ENCODE measurements at regions not wholly inside any gene's neighbourhood (a gene's known extent, or its start where the extent isn't known, plus 50 kb on each side); places are given as distances from the start of the nearest gene placed in this dataset.
"Not testable (repeated sequence)": the region's sequence is repeated elsewhere in the genome, so short reads cannot be mapped to it uniquely, and the experiment has no call there.

GRCh38 chr4:1547131-1547855 is 136.8 kb downstream of the FAM53A start:
- no peak for TF ChIP-seq EP300 (IDR thresholded peaks at IDR 0.05)
- no peak for TF ChIP-seq POLR2AphosphoS5 (IDR thresholded peaks at IDR 0.05)
- no peak for TF ChIP-seq CTCF (IDR thresholded peaks at IDR 0.05)
- no peak for TF ChIP-seq POLR2A (IDR thresholded peaks at IDR 0.05)
- 66 to 77% (median 75%) methylated on average over 15 to 19 of the region's 19 CpGs for WGBS, 5 donors
- H3K27ac ChIP-seq, result peak overlapping the region in 3 of 5 donors; percentile 36 to 56 (median 42)
- H3K4me3 ChIP-seq, result no peak overlapping the region
- H3K27me3 ChIP-seq, result peaks cover 0 to 43% (median 0%) of the 10 kb centered on the region in 3 donors
- peaks cover 0 to 21% (median 18%) of the 10 kb centered on the region in 4 donors for H3K4me1 ChIP-seq
- intact Hi-C loops (cut with DNase I; ENCODE audit: low total_unique reads), result no loop called here
- no peak for DNase-seq
- no peaks in the 10 kb centered on the region for H3K36me3 ChIP-seq
- no peaks in the 10 kb centered on the region for H3K9me3 ChIP-seq

GRCh38 chr4:1544861-1545281 is 138.6 kb upstream of the NKX1-1 start:
- WGBS, 5 donors, result 38 to 60% (median 46%) methylated on average over 11 to 18 of the region's 18 CpGs
- peak in 1 of 2 donors; percentile 78 for DNase-seq
- no peak overlapping the region for H3K4me3 ChIP-seq
- no peaks in the 10 kb centered on the region for H3K36me3 ChIP-seq
- peak overlapping the region in 3 of 5 donors; percentile 13 to 63 (median 60) for H3K27ac ChIP-seq
- H3K4me1 ChIP-seq, result peaks cover 0 to 21% (median 18%) of the 10 kb centered on the region in 4 donors
- no peaks in the 10 kb centered on the region for H3K9me3 ChIP-seq
- no peak for TF ChIP-seq EP300 (IDR thresholded peaks at IDR 0.05)
- TF ChIP-seq POLR2AphosphoS5 (IDR thresholded peaks at IDR 0.05), result peak in 1 of 3 donors; percentile 58
- H3K27me3 ChIP-seq, result peaks cover 0 to 46% (median 0%) of the 10 kb centered on the region in 3 donors
- intact Hi-C loops (cut with DNase I; ENCODE audit: low total_unique reads), result no loop called here

GRCh38 chr4:1544435-1544834 is 138.2 kb upstream of the NKX1-1 start:
- H3K9me3 ChIP-seq; H3K4me3 ChIP-seq; DNase-seq; intact Hi-C loops (cut with DNase I; ENCODE audit: low total_unique reads); H3K36me3 ChIP-seq: not testable (repeated sequence)
- peak overlapping the region in 2 of 5 donors; percentile 60 to 63 for H3K27ac ChIP-seq
- 58 to 75% (median 71%) methylated on average over 18 to 21 of the region's 21 CpGs for WGBS, 5 donors
- peaks cover 0 to 46% (median 0%) of the 10 kb centered on the region in 3 donors for H3K27me3 ChIP-seq
- peaks cover 0 to 21% (median 18%) of the 10 kb centered on the region in 4 donors for H3K4me1 ChIP-seq

GRCh38 chr4:1543976-1544375 is 137.7 kb upstream of the NKX1-1 start:
- TF ChIP-seq EP300 (IDR thresholded peaks at IDR 0.05) (no peak), POLR2AphosphoS5 (IDR thresholded peaks at IDR 0.05) (no peak), POLR2A (IDR thresholded peaks at IDR 0.05) (no peak)
- Histone ChIP-seq H3K4me1 (peaks cover 0 to 16% (median 15%) of the 10 kb centered on the region in 4 donors), H3K27me3 (peaks cover 0 to 49% (median 0%) of the 10 kb centered on the region in 3 donors), H3K27ac (no peak overlapping the region), H3K9me3 (no peaks in the 10 kb centered on the region), H3K4me3 (no peak overlapping the region), H3K36me3 (no peaks in the 10 kb centered on the region)
- 88 to 99% (median 92%) methylated on average over 7 to 11 of the region's 11 CpGs for WGBS, 5 donors
- intact Hi-C loops (cut with DNase I; ENCODE audit: low total_unique reads), result no loop called here
- DNase-seq, result no peak

- intact Hi-C loops (cut with DNase I; ENCODE audit: low total_unique reads), result no loop called here
- TF ChIP-seq POLR2A (IDR thresholded peaks at IDR 0.05), result no peak
- no peak for TF ChIP-seq CTCF (IDR thresholded peaks at IDR 0.05)
- no peak for TF ChIP-seq POLR2AphosphoS5 (IDR thresholded peaks at IDR 0.05)
- no peak for TF ChIP-seq EP300 (IDR thresholded peaks at IDR 0.05)
- WGBS, 5 donors, result 86 to 93% (median 87%) methylated on average over 4 to 8 of the region's 8 CpGs
- Histone ChIP-seq H3K27me3 (peaks cover 0 to 52% (median 0%) of the 10 kb centered on the region in 3 donors), H3K36me3 (no peaks in the 10 kb centered on the region), H3K27ac (no peak overlapping the region), H3K9me3 (no peaks in the 10 kb centered on the region), H3K4me3 (no peak overlapping the region), H3K4me1 (peaks cover 0 to 12% (median 11%) of the 10 kb centered on the region in 4 donors)
- DNase-seq, result no peak
Measured at GRCh38 chr4:1543561-1543960, 137.3 kb upstream of the NKX1-1 start.

All from stomach (tissue), 8 donors.